GM18511 (cell line): ENCODE measurements at regions not wholly inside any gene's neighbourhood (a gene's known extent, or its start where the extent isn't known, plus 50 kb on each side); places are given as distances from the start of the nearest gene placed in this dataset.

Source experiments
- ATAC-seq: cut with Tn5 transposase; IDR thresholded peaks from one replicate; pipeline ENCODE4 v1.9.1; 2021; ENCODE audit warnings: mild to moderate bottlenecking, moderate library complexity; ENCODE audit not compliant: unreplicated experiment

- no peak for ATAC-seq
Observed at GRCh38 chr2:200243441-200243840, 63.1 kb upstream of the SPATS2L start.

- no peak for ATAC-seq
Observed at GRCh38 chr2:200244111-200244510, 62.4 kb upstream of the SPATS2L start.

- no peak for ATAC-seq
Observed at GRCh38 chr2:200247494-200247893, 59.0 kb upstream of the SPATS2L start.

GRCh38 chr2:200252265-200253067 is 54.0 kb upstream of the SPATS2L start:
- no peak for ATAC-seq

GRCh38 chr2:200253639-200254038 is 52.9 kb upstream of the SPATS2L start:
- ATAC-seq: no peak

GRCh38 chr2:200254773-200255172 is 51.7 kb upstream of the SPATS2L start:
- ATAC-seq: no peak

- no peak for ATAC-seq
Observed at GRCh38 chr2:200255549-200255948, 50.9 kb upstream of the SPATS2L start.
